ENCODE measurements at regions not wholly inside any gene's neighbourhood (a gene's known extent, or its start where the extent isn't known, plus 50 kb on each side); places are given as distances from the start of the nearest gene placed in this dataset.
"Not testable (repeated sequence)": the region's sequence is repeated elsewhere in the genome, so short reads cannot be mapped to it uniquely, and the experiment has no call there.

GRCh38 chr2:20949256-20949655 is 94.6 kb downstream of the APOB start:
- no peak for DNase-seq (ENCODE audit: low read depth in 3 of 3, low spot score in 2 of 3)

- no peak for DNase-seq (ENCODE audit: low read depth in 3 of 3, low spot score in 2 of 3)
Measured at GRCh38 chr2:20946468-20946867, 97.4 kb downstream of the APOB start.

DNA sequence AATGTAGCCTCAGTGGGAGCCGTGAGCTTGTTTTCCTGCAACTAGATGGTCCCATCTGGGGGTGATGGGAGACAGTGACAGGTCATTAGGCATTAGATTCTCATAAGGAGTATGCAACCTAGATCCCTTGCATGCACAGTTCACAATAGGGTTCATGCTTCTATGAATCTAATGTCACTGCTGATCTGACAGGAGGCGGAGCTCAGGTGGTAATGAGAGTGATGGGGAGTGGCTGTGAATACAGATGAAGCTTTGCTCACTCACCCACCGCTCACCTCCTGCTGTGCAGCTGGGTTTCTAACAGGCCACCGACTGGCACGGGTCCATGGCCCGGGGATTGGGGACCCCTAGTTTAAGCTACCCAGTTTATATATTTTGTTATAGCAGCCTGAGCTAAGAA is 100.2 kb downstream of the APOB start:
- DNase-seq (ENCODE audit: low read depth in 3 of 3, low spot score in 2 of 3), result not testable (repeated sequence)

DNA sequence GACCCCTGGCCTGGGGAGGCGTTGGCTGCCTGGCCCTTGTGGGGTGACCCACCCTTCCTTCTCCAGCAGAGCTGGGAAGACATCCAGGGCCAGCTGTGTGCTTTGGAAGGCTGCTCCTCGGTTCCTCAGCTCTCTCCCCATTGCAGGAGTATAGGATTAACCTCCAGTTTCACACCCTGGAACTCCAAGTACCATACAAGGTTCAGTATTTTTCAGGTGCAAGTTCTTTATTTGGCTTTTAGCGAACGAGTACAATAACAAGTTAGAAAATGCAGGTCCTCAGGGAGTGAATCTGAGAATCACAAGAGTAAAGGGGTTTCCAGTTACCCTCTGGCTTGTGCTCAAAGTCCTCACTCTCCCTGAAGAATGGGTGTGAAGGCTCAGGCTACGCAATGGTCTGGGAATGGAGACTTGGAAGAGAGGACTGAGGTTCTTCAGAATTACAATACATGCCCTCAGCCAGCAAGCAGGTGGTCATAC is 101.2 kb downstream of the APOB start:
- no peak for DNase-seq (ENCODE audit: low read depth in 3 of 3, low spot score in 2 of 3)

GRCh38 chr2:20940856-20941255 is 103.0 kb downstream of the APOB start:
- DNase-seq (ENCODE audit: low read depth in 3 of 3, low spot score in 2 of 3), result no peak

- DNase-seq (ENCODE audit: low read depth in 3 of 3, low spot score in 2 of 3), result peak; percentile 62 to 63 (median 62)
Measured at GRCh38 chr2:20939931-20940795, 103.7 kb downstream of the APOB start.

DNA sequence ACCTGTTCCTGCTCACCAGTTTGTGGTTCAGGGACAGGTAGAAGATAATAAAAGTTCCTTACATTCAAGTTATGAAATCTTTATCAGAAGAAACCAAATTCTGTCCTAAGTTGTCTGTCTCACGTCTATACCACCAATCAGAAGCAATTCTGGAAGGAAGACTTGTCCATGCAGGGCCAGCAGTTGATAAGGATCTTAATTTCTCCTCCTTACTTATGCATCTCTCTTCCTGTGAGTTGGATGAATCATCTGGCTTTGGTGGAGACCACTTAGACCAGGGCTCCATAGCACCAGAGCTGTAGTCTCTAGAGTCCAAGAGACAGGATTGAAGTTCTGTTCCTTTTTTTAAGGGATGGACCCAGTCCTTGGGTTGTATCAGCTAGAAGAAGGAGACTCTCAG is 106.5 kb downstream of the APOB start:
- DNase-seq (ENCODE audit: low read depth in 3 of 3, low spot score in 2 of 3), result no peak

DNA sequence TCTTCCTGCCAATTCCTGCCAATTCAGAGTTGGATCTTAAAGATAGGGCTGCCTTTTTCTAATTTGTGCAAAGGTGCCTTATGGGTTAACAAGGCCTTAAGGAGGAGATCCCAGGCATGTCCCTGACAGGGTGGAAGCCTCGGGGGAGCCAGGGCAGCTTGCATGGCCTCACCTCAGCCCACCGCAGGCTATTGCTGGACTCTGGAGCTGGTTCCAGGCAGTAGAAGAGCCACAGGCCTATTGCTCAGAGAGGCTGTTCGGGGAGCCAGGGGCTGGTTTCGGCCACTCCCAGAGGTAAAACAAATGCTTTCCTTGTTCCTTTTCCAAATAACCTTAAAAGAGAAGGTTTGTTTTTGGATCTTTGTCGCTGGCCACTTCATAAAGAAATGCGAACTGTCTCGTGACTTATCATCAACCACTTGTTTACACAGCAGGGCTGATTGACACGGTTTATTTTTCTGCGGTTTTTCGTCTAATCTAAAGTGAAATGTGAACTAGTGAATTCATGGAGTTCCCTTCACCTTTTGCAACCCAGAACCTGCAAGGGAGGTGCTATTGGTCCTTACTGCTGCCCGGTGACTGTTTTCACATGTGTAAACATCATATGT is 108.6 kb downstream of the APOB start:
- DNase-seq (ENCODE audit: low read depth in 3 of 3, low spot score in 2 of 3), result no peak

DNA sequence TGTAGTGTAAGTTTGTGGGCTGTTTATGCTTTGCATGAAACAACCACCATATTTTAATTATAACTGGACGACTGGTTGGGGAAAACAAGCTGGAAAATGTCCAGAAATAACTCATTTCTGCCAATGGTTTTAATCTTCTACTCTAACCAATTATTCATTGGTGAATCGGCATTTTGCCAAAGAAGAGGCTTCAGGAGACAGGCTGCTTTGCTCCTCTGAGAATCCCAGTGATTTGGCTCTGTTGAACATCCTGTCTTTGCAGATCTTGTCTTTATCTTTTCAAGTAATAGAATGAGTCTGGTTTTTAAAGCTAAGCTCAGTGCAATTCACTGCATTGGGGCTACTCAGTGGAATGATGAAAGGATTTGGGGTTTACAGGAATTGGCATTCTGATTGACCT is 109.6 kb downstream of the APOB start:
- no peak for DNase-seq (ENCODE audit: low read depth in 3 of 3, low spot score in 2 of 3)

- no peak for DNase-seq (ENCODE audit: low read depth in 3 of 3, low spot score in 2 of 3)
Measured at GRCh38 chr2:20933714-20934113, 110.2 kb downstream of the APOB start.

- DNase-seq (ENCODE audit: low read depth in 3 of 3, low spot score in 2 of 3), result no peak
Measured at GRCh38 chr2:20931346-20931745, 108.4 kb upstream of the LDAH start.

DNA sequence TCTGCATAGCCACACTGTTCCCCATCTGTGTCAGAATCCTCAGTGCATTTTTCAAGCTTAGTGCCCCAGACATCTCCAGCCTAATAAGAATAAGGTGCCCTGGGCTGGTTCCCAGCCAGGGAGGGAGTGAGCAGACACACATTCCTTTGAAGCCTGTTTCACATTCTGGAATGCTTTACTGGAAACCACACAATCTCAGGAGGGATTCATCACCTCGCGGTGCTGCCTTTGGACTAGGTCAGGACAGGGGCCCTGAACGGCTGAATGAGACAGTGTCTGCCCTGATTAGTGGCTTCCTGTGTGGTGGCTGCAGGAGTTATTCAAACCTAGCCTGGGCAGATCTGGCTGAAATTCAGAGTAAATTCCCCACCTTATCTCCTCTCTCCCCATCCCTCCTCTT is 108.0 kb upstream of the LDAH start:
- no peak for DNase-seq (ENCODE audit: low read depth in 3 of 3, low spot score in 2 of 3)

- DNase-seq (ENCODE audit: low read depth in 3 of 3, low spot score in 2 of 3), result no peak
Measured at GRCh38 chr2:20929721-20930120, 106.8 kb upstream of the LDAH start.

DNA sequence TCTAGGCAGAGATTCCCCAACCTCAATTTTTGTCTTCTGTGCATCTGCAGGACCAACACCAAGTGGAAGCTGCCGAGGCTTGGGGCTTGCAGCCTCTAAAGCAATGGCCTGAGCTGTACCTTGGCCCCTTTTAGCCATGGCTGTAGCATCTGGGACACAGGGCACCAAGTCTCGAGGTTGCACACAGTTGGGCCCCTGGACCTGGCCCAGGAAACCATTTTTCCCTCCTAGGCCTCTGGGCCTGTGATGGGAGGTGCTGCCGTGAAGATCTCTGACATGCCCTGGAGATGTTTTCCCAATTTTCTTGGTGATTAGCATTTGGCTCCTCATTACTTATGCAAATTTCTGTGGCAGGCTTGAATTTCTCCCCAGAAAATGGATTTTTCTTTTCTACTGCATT is 105.7 kb upstream of the LDAH start:
- no peak for DNase-seq (ENCODE audit: low read depth in 3 of 3, low spot score in 2 of 3)

DNA sequence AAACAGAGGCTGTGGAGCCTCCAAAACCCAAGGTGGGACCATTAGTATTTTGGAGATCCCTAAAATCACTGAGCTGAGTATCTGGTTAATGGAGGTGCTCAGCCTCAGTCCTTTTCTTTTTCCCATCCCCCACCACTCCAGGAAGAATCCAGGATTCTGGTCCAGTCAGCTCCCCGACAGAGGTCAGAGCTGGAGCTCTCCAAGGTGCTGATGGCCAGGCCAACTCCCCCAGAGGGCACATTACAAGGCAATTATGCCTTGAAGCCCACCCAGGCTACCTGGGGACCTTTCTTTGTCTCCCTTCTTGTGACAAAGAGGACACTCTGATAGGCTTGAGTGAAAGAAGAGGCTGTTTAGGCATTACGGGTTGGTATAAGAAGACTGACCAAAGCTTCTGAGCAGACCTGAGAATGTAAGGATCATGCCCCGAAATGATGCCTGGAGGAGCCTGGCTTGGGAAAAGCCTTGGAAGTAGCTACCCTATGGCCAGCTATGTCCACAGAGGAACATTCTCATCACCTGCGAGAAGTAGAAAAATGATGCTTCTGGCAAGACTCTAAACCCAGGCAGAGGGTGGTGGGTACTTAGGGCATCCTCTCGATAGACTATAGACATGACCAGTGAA is 102.5 kb upstream of the LDAH start:
- no peak for DNase-seq (ENCODE audit: low read depth in 3 of 3, low spot score in 2 of 3)

- no peak for DNase-seq (ENCODE audit: low read depth in 3 of 3, low spot score in 2 of 3)
Measured at GRCh38 chr2:20919297-20919800, 96.4 kb upstream of the LDAH start.

DNA sequence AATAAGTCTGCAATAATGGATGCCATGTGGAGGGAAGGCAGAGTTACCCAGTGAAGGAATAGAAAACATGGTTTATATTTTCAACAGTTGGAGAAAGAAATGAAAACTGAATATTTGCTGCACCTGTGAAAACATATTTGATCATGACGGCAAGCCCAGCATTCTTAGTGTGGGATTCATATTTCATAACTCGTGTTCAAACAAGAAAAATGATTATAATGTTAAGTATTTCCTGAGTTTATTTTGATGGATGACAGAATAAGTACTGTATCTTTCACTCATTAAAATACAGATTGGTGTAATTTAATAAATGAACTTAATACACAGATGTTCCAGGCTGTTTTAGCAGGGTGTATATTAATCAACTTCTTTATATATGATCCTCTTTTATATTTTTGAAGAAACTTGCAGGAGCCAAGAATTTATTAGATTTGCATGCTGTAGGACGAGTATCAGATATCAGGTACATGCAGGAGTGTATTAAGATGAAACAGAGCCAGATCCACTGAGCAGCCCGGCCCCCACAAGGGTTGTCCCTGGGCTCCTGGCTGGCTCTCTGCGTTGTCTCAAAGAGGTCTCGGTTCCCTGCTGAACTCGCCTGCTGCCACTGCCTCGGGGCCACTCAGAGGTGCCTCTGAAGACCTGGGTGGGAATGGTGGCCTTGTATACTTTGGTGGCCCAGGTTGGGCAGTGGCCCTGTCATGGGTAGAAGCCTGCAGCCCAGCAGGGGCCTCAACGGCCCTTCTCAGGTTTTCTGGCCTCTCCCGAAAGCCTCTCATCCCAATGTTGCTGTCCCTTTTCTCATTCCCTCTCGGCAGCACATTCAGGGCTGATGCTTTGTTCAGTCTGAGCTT is 95.0 kb upstream of the LDAH start:
- no peak for DNase-seq (ENCODE audit: low read depth in 3 of 3, low spot score in 2 of 3)

DNA sequence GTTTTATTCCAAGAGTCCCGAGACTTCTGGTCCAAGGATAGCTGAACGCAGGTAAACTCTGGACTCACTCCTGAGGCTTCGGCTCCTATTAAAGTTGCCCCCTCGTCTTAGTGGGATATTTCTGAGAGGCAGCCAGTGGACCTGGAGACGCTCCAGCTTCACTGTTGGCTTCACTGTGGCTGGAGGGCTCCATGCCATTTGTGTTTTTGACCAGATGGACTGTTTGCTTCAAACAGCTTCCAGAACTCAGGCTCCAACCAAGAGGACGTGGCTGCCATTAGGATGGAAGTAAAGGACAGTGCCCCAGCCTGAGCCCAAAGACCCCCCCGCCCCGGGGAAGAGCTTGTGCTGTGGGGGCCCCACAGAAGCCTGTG is 94.4 kb upstream of the LDAH start:
- no peak for DNase-seq (ENCODE audit: low read depth in 3 of 3, low spot score in 2 of 3)

- no peak for DNase-seq (ENCODE audit: low read depth in 3 of 3, low spot score in 2 of 3)
Measured at GRCh38 chr2:20916604-20917286, 93.8 kb upstream of the LDAH start.

- DNase-seq (ENCODE audit: low read depth in 3 of 3, low spot score in 2 of 3), result no peak
Measured at GRCh38 chr2:20915271-20915670, 92.4 kb upstream of the LDAH start.
